Epithelial cell of esophagus (primary cell): ENCODE measurements at regions not wholly inside any gene's neighbourhood (a gene's known extent, or its start where the extent isn't known, plus 50 kb on each side); places are given as distances from the start of the nearest gene placed in this dataset.

Source experiments
- DNase-seq: peaks from one replicate; pipeline ENCODE4 v3.0.0; 2010; ENCODE audit warnings: low read depth
- H3K4me3 ChIP-seq: 2 replicates; pipeline ENCODE4 v1.5.1; 2011; ENCODE audit warnings: mild to moderate bottlenecking, low read length, control low read depth
- TF ChIP-seq, protein P1 (sequence below): IDR thresholded peaks from 2 replicates; pipeline ENCODE4 v1.5.1; 2011; ENCODE audit warnings: low read depth, mild to moderate bottlenecking, low read length, control low read depth, inconsistent platforms; ENCODE audit not compliant: insufficient read depth; ENCODE audit errors: missing control alignments

DNA sequence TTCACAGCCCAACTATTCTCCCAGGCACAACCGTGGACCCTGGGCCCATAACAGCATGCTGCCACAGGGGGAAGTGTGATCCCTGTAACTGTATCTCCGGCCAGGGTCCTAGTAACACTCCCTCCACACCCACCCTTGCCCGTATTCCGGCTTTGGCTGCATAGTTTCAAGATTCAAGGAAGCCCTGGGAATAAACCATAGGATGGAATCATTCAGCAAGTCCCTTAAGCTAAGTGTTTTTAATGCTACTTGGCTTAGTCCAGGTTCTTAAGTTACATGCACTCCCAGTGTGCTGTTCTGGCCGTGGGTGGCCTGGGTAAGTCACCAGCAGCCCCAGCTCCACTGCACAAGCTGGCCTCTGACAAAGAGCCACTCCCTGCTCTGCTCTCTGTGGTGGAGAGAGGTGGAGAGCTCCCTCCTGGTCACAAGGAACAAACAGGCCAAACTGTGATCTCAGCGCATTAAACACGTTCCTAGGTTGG lies 532.4 kb upstream of the SGCG start:
- TF ChIP-seq, protein P1, sequence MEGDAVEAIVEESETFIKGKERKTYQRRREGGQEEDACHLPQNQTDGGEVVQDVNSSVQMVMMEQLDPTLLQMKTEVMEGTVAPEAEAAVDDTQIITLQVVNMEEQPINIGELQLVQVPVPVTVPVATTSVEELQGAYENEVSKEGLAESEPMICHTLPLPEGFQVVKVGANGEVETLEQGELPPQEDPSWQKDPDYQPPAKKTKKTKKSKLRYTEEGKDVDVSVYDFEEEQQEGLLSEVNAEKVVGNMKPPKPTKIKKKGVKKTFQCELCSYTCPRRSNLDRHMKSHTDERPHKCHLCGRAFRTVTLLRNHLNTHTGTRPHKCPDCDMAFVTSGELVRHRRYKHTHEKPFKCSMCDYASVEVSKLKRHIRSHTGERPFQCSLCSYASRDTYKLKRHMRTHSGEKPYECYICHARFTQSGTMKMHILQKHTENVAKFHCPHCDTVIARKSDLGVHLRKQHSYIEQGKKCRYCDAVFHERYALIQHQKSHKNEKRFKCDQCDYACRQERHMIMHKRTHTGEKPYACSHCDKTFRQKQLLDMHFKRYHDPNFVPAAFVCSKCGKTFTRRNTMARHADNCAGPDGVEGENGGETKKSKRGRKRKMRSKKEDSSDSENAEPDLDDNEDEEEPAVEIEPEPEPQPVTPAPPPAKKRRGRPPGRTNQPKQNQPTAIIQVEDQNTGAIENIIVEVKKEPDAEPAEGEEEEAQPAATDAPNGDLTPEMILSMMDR: no peak
- DNase-seq: no peak

DNA sequence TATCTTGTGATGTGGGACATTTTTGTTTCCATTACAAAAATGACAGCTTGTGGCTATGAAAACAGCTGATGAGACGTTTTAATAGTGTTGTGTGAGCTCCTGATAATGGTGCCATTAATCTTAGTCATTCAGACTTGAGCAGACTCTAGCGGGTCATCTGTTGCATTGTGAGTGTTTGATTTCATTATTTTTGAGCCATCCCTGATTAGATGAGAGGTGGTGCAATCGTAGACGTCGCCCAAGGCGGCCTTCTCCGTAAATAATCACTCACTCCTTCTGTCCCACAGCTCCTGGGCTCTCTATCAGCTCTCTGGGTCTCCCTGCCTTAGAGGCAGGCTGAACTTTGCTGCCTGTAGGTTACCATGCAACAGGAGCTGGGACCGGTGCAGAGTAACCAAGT lies 528.0 kb upstream of the SGCG start:
- no peak for DNase-seq
- TF ChIP-seq, protein P1: no peak
- H3K4me3 ChIP-seq: no peak overlapping the region

More for the DNA sequence above, 532.4 kb upstream of the SGCG start:
- H3K4me3 ChIP-seq: no peak overlapping the region

DNA sequence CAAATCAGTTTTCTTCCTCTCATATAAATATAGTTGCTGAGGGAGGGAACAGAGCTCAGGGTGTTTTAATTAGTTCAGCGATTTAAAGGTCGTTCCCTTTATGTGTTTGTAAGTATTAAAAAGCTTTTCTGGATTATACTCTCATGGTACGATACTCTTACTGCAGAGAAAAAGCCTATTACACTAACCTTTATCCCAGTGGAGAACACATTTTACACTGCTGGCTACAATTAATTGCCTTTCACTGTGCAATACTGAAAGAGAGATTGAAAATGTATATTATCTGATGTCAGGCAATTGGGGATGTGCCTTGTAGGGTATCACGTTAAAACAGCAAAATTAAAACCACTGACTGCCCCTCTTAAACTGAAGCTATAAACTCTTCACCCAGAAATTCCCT lies 526.9 kb upstream of the SGCG start:
- no peak for DNase-seq
- no peak overlapping the region for H3K4me3 ChIP-seq
- TF ChIP-seq, protein P1: no peak

DNA sequence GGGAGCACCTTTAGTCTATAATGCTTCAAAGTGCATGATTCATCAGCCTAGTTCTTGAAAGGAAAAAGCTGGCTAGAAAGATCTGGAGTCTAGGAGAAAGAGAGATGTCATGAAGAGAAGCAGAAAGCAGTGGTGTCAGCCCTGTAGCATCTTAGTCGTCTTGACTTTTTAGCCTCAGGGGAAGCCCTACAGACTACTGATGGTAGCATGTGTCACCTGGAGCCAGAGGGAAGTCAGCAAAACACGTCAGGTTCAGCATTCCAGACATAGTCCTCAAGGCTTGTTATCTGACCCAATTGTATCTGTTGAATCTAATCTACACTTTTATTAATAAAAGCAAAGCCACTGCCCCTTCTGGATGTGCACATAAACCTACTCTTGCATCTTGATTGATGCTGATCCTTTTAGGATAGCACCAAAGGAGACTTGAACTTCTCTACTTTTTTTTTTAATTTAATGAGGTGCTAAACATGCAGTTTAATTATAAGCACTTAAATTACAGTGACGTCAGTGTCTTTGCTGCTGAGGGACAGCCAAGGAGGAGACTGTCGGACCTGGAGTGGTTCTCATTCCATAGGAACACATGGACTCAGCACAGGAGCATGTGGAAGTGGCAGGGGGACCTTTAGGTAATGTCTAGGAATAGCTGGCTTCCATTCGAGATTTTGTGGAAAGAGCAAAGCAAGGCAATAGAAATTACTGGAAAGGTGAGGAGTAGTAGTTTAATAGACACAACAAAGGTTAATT lies 525.5 kb upstream of the SGCG start:
- DNase-seq: no peak
- no peak overlapping the region for H3K4me3 ChIP-seq
- TF ChIP-seq, protein P1: no peak

DNA sequence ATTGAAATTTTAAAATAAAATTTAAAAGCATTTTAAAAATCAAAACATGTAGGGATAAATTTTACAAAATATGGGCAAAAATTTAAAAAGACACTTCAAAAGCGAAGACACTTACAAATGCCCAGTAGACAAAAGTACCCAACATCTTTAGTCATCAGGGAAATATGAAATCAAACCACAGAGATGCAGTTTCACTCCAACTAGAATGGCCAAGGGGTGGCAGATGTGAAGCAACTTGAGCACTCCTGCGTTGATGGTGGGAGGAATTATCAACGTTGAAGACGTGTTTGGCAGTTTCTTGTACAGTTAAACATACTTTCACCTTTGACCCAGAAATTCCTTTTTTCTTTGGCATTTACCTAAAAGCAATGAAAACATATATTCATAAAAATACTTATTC lies 518.0 kb upstream of the SGCG start:
- no peak for DNase-seq
- H3K4me3 ChIP-seq: no peak overlapping the region
- TF ChIP-seq, protein P1: no peak

DNA sequence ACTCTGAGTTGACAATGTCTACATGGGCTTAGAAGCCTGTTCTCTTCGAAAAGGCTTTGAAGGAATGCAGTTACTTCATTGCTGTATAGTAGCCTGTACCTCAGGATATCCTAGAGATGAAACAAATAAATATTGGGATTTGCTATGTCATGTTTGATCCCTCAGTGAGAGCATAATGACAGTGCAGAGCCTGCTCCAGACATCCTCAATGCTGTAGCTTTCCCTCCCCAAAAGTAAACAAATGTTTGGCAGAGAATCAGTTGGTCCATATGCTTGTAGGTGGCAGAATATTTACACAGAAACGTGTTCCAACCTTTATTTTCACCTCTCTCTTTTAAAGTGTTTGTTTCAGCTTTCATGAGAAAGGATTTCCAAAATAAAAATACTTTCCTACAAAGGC lies 515.3 kb upstream of the SGCG start:
- DNase-seq: no peak
- TF ChIP-seq, protein P1: no peak
- H3K4me3 ChIP-seq: no peak overlapping the region

DNA sequence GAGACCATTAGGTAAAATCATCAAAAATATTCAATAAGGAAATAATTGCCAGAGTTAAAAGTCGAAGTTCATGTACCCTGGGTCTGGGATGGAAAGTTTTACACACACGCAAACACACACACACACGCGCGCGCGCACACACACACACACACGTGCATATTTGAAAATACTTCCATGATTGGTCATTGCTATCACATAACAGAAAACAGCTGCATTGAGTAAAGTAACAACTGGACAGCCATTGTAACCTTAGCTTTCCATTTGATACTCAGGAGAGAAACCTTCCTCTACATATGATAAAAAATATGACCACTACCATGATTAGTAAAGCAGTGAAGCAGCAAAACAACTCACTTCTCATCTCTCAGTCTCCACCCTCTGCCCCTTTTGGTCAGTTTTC lies 490.0 kb upstream of the SGCG start:
- TF ChIP-seq, protein P1: no peak
- H3K4me3 ChIP-seq: no peak overlapping the region
- DNase-seq: no peak
